ENCODE measurements at regions not wholly inside any gene's neighbourhood (a gene's known extent, or its start where the extent isn't known, plus 50 kb on each side); places are given as distances from the start of the nearest gene placed in this dataset.

- no peak for TF ChIP-seq CTCF (conservative IDR thresholded peaks at IDR 0.05; ENCODE audit: low read depth, low read length)
- no peak for DNase-seq (ENCODE audit: low read depth)
- H3K4me3 ChIP-seq (ENCODE audit: low read length), result no peak overlapping the region
Measured at GRCh38 chr1:79369091-79369490, 362.6 kb upstream of the ADGRL4 start.

- H3K4me3 ChIP-seq (ENCODE audit: low read length), result no peak overlapping the region
- no peak for DNase-seq (ENCODE audit: low read depth)
- no peak for TF ChIP-seq CTCF (conservative IDR thresholded peaks at IDR 0.05; ENCODE audit: low read depth, low read length)
Measured at GRCh38 chr1:79364896-79365295, 358.4 kb upstream of the ADGRL4 start.

GRCh38 chr1:79363430-79363829, 356.9 kb upstream of the ADGRL4 start:
- DNase-seq (ENCODE audit: low read depth), result no peak
- H3K4me3 ChIP-seq (ENCODE audit: low read length), result no peak overlapping the region
- TF ChIP-seq CTCF (conservative IDR thresholded peaks at IDR 0.05; ENCODE audit: low read depth, low read length), result no peak

GRCh38 chr1:79362470-79362869, 355.9 kb upstream of the ADGRL4 start:
- no peak for TF ChIP-seq CTCF (conservative IDR thresholded peaks at IDR 0.05; ENCODE audit: low read depth, low read length)

GRCh38 chr1:79355090-79355489, 348.6 kb upstream of the ADGRL4 start:
- no peak for DNase-seq (ENCODE audit: low read depth)
- H3K4me3 ChIP-seq (ENCODE audit: low read length), result no peak overlapping the region
- TF ChIP-seq CTCF (conservative IDR thresholded peaks at IDR 0.05; ENCODE audit: low read depth, low read length), result no peak

More at GRCh38 chr1:79362470-79362869, 355.9 kb upstream of the ADGRL4 start:
- no peak for DNase-seq (ENCODE audit: low read depth)
- no peak overlapping the region for H3K4me3 ChIP-seq (ENCODE audit: low read length)

- no peak for DNase-seq (ENCODE audit: low read depth)
- no peak overlapping the region for H3K4me3 ChIP-seq (ENCODE audit: low read length)
- peak; percentile 67 for TF ChIP-seq CTCF (conservative IDR thresholded peaks at IDR 0.05; ENCODE audit: low read depth, low read length)
Measured at GRCh38 chr1:79353224-79353623, 346.7 kb upstream of the ADGRL4 start.

- H3K4me3 ChIP-seq (ENCODE audit: low read length), result no peak overlapping the region
- no peak for TF ChIP-seq CTCF (conservative IDR thresholded peaks at IDR 0.05; ENCODE audit: low read depth, low read length)
- no peak for DNase-seq (ENCODE audit: low read depth)
Measured at GRCh38 chr1:79326875-79327274, 320.3 kb upstream of the ADGRL4 start.
